GM12878 (cell line): ENCODE measurements at regions not wholly inside any gene's neighbourhood (a gene's known extent, or its start where the extent isn't known, plus 50 kb on each side); places are given as distances from the start of the nearest gene placed in this dataset.

Experiments used
- ATAC-seq: fragments of 200-7000 bp; cut with Tn5 transposase; 3 replicates; pipeline ENCODE4 v1.9.1; 2020; ENCODE audit warnings: mild to moderate bottlenecking, moderate library complexity
- BruUV-seq: library from RNA; stranded (reverse); fragments of 400-500 nt; replicated peaks from 2 replicates; lab custom pipeline; 2021; lab: Mats Ljungman, UMichigan
- CTCF ChIA-PET: fragments of 300-600 bp; sonication (Branson Sonifier 250); formaldehyde crosslinking; extraction: SDS; loops from one replicate; lab custom pipeline; 2021; ENCODE audit warnings: inconsistent platforms; lab: Yijun Ruan, JAX
- POLR2A ChIA-PET: fragments of 350-600 bp; formaldehyde crosslinking; extraction: SDS; loops from one replicate; lab custom pipeline; 2021; ENCODE audit warnings: inconsistent platforms; lab: Charles Lee
- RAD21 ChIA-PET: fragments of 300-600 bp; sonication (Branson Sonifier 250); formaldehyde crosslinking; loops from one replicate; lab custom pipeline; 2023; ENCODE audit warnings: antibody characterized with exemption; ENCODE audit not compliant: unreplicated experiment; lab: Charles Lee
- SMC1A ChIA-PET: fragments of 300-600 bp; sonication (Branson Sonifier 250); formaldehyde crosslinking; loops from one replicate; lab custom pipeline; 2023; ENCODE audit not compliant: unreplicated experiment, uncharacterized antibody; lab: Charles Lee
- DNase-seq: peaks from one replicate; pipeline ENCODE4 v3.0.0-alpha.2; 2011; ENCODE audit warnings: low read depth, low spot score
- FAIRE-seq: peaks from 3 replicates; lab custom pipeline; 2011; peaks lifted over from hg19 to GRCh38; lab: Jason Lieb, UNC
- H2AFZ ChIP-seq: 2 replicates; pipeline ENCODE4 v1.6.0; 2011; ENCODE audit warnings: low read depth, low read length, control low read depth; ENCODE audit not compliant: control insufficient read depth
- H3K27ac ChIP-seq: 2 replicates; pipeline ENCODE4 v1.5.1; 2011; ENCODE audit warnings: control low read depth; ENCODE audit not compliant: control insufficient read depth, insufficient read depth
- H3K27me3 ChIP-seq, 2 experiments: replicated peaks in 1 of 2; 2 replicates each; pipeline versions ENCODE4 v1.6.0 to v1.6.1; 2011; ENCODE audit warnings: low read length in 1 of 2; ENCODE audit not compliant: control insufficient read depth in 2 of 2, insufficient read depth in 2 of 2
- H3K36me3 ChIP-seq, 2 experiments: 2 replicates each; pipeline ENCODE4 v1.5.1; 2011; ENCODE audit warnings: low read length in 1 of 2; ENCODE audit not compliant: control insufficient read depth in 2 of 2, insufficient read depth in 2 of 2
- H3K4me1 ChIP-seq: 2 replicates; pipeline ENCODE4 v1.6.1; 2011; ENCODE audit warnings: mild to moderate bottlenecking, low read length, moderate library complexity, mixed read lengths; ENCODE audit not compliant: control insufficient read depth, insufficient read depth
- H3K4me2 ChIP-seq: 2 replicates; pipeline ENCODE4 v1.6.0; 2011; ENCODE audit warnings: control low read depth; ENCODE audit not compliant: control insufficient read depth, insufficient read depth
- H3K4me3 ChIP-seq: fragments of 200-600 bp; sonication (generic); 2 replicates; pipeline ENCODE4 v1.5.1; 2016
- H3K79me2 ChIP-seq: 2 replicates; pipeline ENCODE4 v1.6.0; 2011; ENCODE audit warnings: low read length; ENCODE audit not compliant: control insufficient read depth, insufficient read depth
- H3K9ac ChIP-seq: 2 replicates; pipeline ENCODE4 v1.8.0; 2011; ENCODE audit warnings: low read length, control low read depth, mixed read lengths; ENCODE audit not compliant: control insufficient read depth, insufficient read depth
- H3K9me3 ChIP-seq: replicated peaks from 3 replicates; pipeline ENCODE4 v1.5.1; 2011; ENCODE audit warnings: mild to moderate bottlenecking, low read length; ENCODE audit not compliant: control insufficient read depth, insufficient read depth
- H4K20me1 ChIP-seq: 2 replicates; pipeline ENCODE4 v1.6.0; 2011; ENCODE audit not compliant: control insufficient read depth, insufficient read depth
- CREB1 ChIP-seq: IDR thresholded peaks from 2 replicates; pipeline ENCODE4 v1.6.1; 2012; ENCODE audit warnings: low read depth, mild to moderate bottlenecking, inconsistent platforms
- DPF2 ChIP-seq: fragments of 450-650 bp; IDR thresholded peaks from 2 replicates; pipeline ENCODE4 v1.6.1; 2017; ENCODE audit warnings: mild to moderate bottlenecking
- ETV6 ChIP-seq, 2 experiments: fragments of 450-650 bp in 1 of 2; IDR thresholded peaks in 1 of 2; conservative IDR thresholded peaks in 1 of 2; 2 replicates each; pipeline ENCODE4 v1.6.1; 2014; ENCODE audit warnings: antibody characterized with exemption in 1 of 2, borderline replicate concordance in 1 of 2, low read depth in 1 of 2, mild to moderate bottlenecking in 1 of 2, moderate library complexity in 1 of 2
- IKZF1 ChIP-seq: fragments of 450-650 bp; conservative IDR thresholded peaks from 2 replicates; pipeline ENCODE4 v1.6.1; 2017; ENCODE audit warnings: antibody characterized with exemption, mild to moderate bottlenecking
- KAT2A ChIP-seq: conservative IDR thresholded peaks from 2 replicates; pipeline ENCODE4 v1.6.1; 2011; ENCODE audit warnings: low read depth, low read length; ENCODE audit not compliant: control insufficient read depth
- NBN ChIP-seq: fragments of 450-650 bp; IDR thresholded peaks from 2 replicates; pipeline ENCODE4 v1.6.1; 2016
- NFXL1 ChIP-seq: fragments of 450-650 bp; IDR thresholded peaks from 2 replicates; pipeline ENCODE4 v1.6.1; 2017; ENCODE audit warnings: antibody characterized with exemption, mild to moderate bottlenecking, borderline replicate concordance
- NFYB ChIP-seq: IDR thresholded peaks from 2 replicates; pipeline ENCODE4 v1.6.1; 2011; ENCODE audit warnings: low read depth, mild to moderate bottlenecking, low read length, improper control_type of control experiment, moderate library complexity; ENCODE audit not compliant: insufficient read depth
- PAX5 ChIP-seq: IDR thresholded peaks from 2 replicates; pipeline ENCODE4 v1.6.1; 2011; ENCODE audit warnings: low read depth, low read length, borderline replicate concordance
- SMAD1 ChIP-seq: fragments of 450-650 bp; IDR thresholded peaks from 2 replicates; pipeline ENCODE4 v1.6.1; 2018; ENCODE audit warnings: mild to moderate bottlenecking, low read depth; ENCODE audit not compliant: partially characterized antibody
- SREBF1 ChIP-seq: IDR thresholded peaks from 2 replicates; pipeline ENCODE4 v1.6.1; 2012; ENCODE audit warnings: mild to moderate bottlenecking, low read length
- SREBF2 ChIP-seq: IDR thresholded peaks from 2 replicates; pipeline ENCODE4 v1.6.1; 2012; ENCODE audit warnings: mild to moderate bottlenecking, low read length
- SRF ChIP-seq, 2 experiments: IDR thresholded peaks; 2 replicates each; pipeline ENCODE4 v1.6.1; 2011; ENCODE audit warnings: low read depth in 2 of 2, low read length in 2 of 2, mild to moderate bottlenecking in 1 of 2, moderate library complexity in 1 of 2
- ZNF217 ChIP-seq: fragments of 450-650 bp; IDR thresholded peaks from 2 replicates; pipeline ENCODE4 v1.6.1; 2017; ENCODE audit warnings: antibody characterized with exemption, mild to moderate bottlenecking
- ZNF24 ChIP-seq: fragments of 450-650 bp; IDR thresholded peaks from 2 replicates; pipeline ENCODE4 v1.6.1; 2017; ENCODE audit warnings: antibody characterized with exemption, mild to moderate bottlenecking
- WGBS: methylation state at CpG from one replicate; pipeline ENCODE4 v1.1.6; 2016; ENCODE audit warnings: low lambda C conversion rate; ENCODE audit not compliant: insufficient replicate concordance, insufficient coverage; ENCODE audit errors: missing lambda C conversion rate; 5-methylcytosine and 5-hydroxymethylcytosine counted together
- in situ Hi-C: fragments of 300-500 bp; cut with MboI; formaldehyde crosslinking; loops from 9 replicates; pipeline ENCODE4 v1.14.3; 2018; ENCODE audit warnings: mixed read lengths
- intact Hi-C: fragments of 100-400 bp; cut with micrococcal nuclease; formaldehyde crosslinking; loops from one replicate; pipeline ENCODE4 v1.14.2; 2022; ENCODE audit not compliant: unreplicated experiment

DNA sequence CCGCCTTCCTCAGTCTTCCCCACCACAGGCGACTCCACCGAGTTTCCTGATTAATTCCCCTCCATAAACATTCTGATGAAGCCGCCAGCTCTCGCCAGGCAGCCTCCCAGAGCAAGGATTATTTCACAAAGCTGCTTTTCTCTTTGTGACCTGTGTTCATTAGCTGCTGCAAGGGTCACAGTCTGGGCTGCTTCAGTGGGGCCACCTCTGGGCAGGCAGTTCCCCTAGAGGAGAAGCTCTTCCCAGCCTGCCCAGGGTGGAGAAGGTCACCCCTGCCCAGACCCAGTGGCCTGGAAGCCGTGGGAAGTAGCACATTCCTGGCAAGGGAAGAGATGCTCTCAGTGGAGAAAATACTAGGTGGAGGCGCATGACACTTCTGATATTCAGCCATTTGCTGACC, 58.4 kb upstream of the RAPGEF1 start:
- POLR2A ChIA-PET = no interaction called here
- no peak overlapping the region for H3K4me2 ChIP-seq
- no peaks in the 10 kb centered on the region for H3K4me1 ChIP-seq
- no peak overlapping the region for H3K27ac ChIP-seq
- no peak overlapping the region for H3K9ac ChIP-seq
- ATAC-seq (no peak), FAIRE-seq (no peak), DNase-seq (no peak)
- no peaks in the 10 kb centered on the region for H3K9me3 ChIP-seq
- H3K4me3 ChIP-seq = no peak overlapping the region
- no peaks in the 10 kb centered on the region for H3K36me3 ChIP-seq
- H3K79me2 ChIP-seq = no peaks in the 10 kb centered on the region
- TF ChIP-seq NBN (no peak), ZNF217 (no peak), NFXL1 (no peak), SRF (IDR thresholded peaks at IDR 0.05; ENCODE audit: low read depth in 2 of 2, low read length in 2 of 2) (no peak), ETV6 (conservative IDR thresholded peaks at IDR 0.05 in 1 of 2, IDR thresholded peaks at IDR 0.05 in 1 of 2; ENCODE audit: borderline replicate concordance in 1 of 2, low read depth in 1 of 2) (no peak), DPF2 (no peak), SMAD1 (no peak), KAT2A (no peak), IKZF1 (no peak), PAX5 (no peak), SREBF1 (no peak), SREBF2 (no peak), NFYB (no peak), CREB1 (no peak), ZNF24 (no peak)
- WGBS = under 1% methylated on average over 7 of the region's 7 CpGs
- H3K27me3 ChIP-seq = peaks cover 2 to 3% of the 10 kb centered on the region in 2 experiments; a peak in 3 of 4 replicates
- CTCF ChIA-PET = interaction anchor here (1.1 kb wide), 1 partner anchor 438 kb away, joined by 3 read pairs; no protein-coding TSS in a partner anchor
- BruUV-seq = no TSS peak
- in situ Hi-C loops = no loop called here
- RAD21 ChIA-PET = no interaction called here
- SMC1A ChIA-PET = no interaction called here
- intact Hi-C loops = no loop called here
- H2AFZ ChIP-seq = no peak overlapping the region
- H4K20me1 ChIP-seq = no peaks in the 10 kb centered on the region
